Astrocyte (in vitro differentiated cells and primary cell): ENCODE measurements at regions not wholly inside any gene's neighbourhood (a gene's known extent, or its start where the extent isn't known, plus 50 kb on each side); places are given as distances from the start of the nearest gene placed in this dataset.

Experiments
- CTCF ChIP-seq: IDR thresholded peaks from 2 replicates; pipeline ENCODE4 v1.5.1; 2011; ENCODE audit warnings: low read depth, mild to moderate bottlenecking, inconsistent platforms, low read length, moderate library complexity; ENCODE audit not compliant: insufficient read depth
- EZH2 ChIP-seq: IDR thresholded peaks from 2 replicates; pipeline ENCODE4 v1.6.1; 2012; ENCODE audit warnings: mild to moderate bottlenecking, low read length, inconsistent platforms; ENCODE audit not compliant: insufficient read depth

- no peak for TF ChIP-seq CTCF
- no peak for TF ChIP-seq EZH2
These were observed 183.7 kb downstream of the IRS1 start for GRCh38 chr2:226615891-226616290.
